ENCODE measurements at regions not wholly inside any gene's neighbourhood (a gene's known extent, or its start where the extent isn't known, plus 50 kb on each side); places are given as distances from the start of the nearest gene placed in this dataset.

- DNase-seq (ENCODE audit: low spot score) = no peak
These were observed 397.4 kb upstream of the PKN2 start for GRCh38 chr1:88286716-88287115.

- no peak for DNase-seq (ENCODE audit: low spot score)
These were observed 395.5 kb upstream of the PKN2 start for GRCh38 chr1:88288571-88288970.

- DNase-seq (ENCODE audit: low spot score) = no peak
These were observed 394.5 kb upstream of the PKN2 start for GRCh38 chr1:88289401-88290102.

- no peak for DNase-seq (ENCODE audit: low spot score)
These were observed 392.3 kb upstream of the PKN2 start for GRCh38 chr1:88291611-88292354.

GRCh38 chr1:88293691-88294190 lies 390.3 kb upstream of the PKN2 start:
- no peak for DNase-seq (ENCODE audit: low spot score)

- no peak for DNase-seq (ENCODE audit: low spot score)
These were observed 387.8 kb upstream of the PKN2 start for GRCh38 chr1:88296227-88296626.

- DNase-seq (ENCODE audit: low spot score) = no peak
These were observed 387.4 kb upstream of the PKN2 start for GRCh38 chr1:88296642-88297041.

- DNase-seq (ENCODE audit: low spot score) = no peak
These were observed 385.6 kb upstream of the PKN2 start for GRCh38 chr1:88298506-88298905.

GRCh38 chr1:88300752-88301263 lies 383.3 kb upstream of the PKN2 start:
- DNase-seq (ENCODE audit: low spot score) = no peak

- DNase-seq (ENCODE audit: low spot score) = no peak
These were observed 381.1 kb upstream of the PKN2 start for GRCh38 chr1:88302843-88303486.

- no peak for DNase-seq (ENCODE audit: low spot score)
These were observed 372.8 kb upstream of the PKN2 start for GRCh38 chr1:88311265-88311664.

- DNase-seq (ENCODE audit: low spot score) = no peak
These were observed 372.2 kb upstream of the PKN2 start for GRCh38 chr1:88311907-88312306.

- no peak for DNase-seq (ENCODE audit: low spot score)
These were observed 366.7 kb upstream of the PKN2 start for GRCh38 chr1:88317396-88317795.

- no peak for DNase-seq (ENCODE audit: low spot score)
These were observed 365.3 kb upstream of the PKN2 start for GRCh38 chr1:88318740-88319139.

GRCh38 chr1:88320291-88320690 lies 363.8 kb upstream of the PKN2 start:
- DNase-seq (ENCODE audit: low spot score) = no peak

GRCh38 chr1:88321706-88322105 lies 362.4 kb upstream of the PKN2 start:
- DNase-seq (ENCODE audit: low spot score) = no peak

GRCh38 chr1:88324899-88325298 lies 359.2 kb upstream of the PKN2 start:
- no peak for DNase-seq (ENCODE audit: low spot score)

GRCh38 chr1:88327391-88328267 lies 356.4 kb upstream of the PKN2 start:
- DNase-seq (ENCODE audit: low spot score) = peak; percentile 77

GRCh38 chr1:88330201-88330600 lies 353.9 kb upstream of the PKN2 start:
- DNase-seq (ENCODE audit: low spot score) = no peak

- DNase-seq (ENCODE audit: low spot score) = no peak
These were observed 350.9 kb upstream of the PKN2 start for GRCh38 chr1:88333086-88333695.

- DNase-seq (ENCODE audit: low spot score) = no peak
These were observed 342.6 kb upstream of the PKN2 start for GRCh38 chr1:88341447-88341846.
